ENCODE measurements at regions not wholly inside any gene's neighbourhood (a gene's known extent, or its start where the extent isn't known, plus 50 kb on each side); places are given as distances from the start of the nearest gene placed in this dataset.

DNA sequence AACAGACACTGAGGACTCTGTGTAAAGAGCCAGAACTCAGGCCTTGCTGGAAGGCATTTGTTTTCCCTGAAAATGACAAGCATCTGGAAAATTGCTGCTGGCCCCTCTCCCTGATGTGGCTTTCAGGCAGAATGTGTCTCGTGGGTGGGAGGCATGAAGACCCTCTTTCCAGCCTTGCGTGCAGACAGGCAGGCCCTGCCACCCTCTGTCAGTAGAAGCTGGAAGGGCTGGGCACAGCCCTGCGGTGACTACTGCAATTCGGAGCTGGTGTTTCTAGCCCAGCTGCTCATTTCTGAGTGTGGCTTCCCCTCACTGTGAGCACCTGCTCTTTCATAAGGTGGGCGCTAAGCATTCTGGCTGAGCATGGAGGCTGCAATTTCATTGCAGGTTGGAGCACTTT lies 349.9 kb downstream of the PTPRU start:
- TF ChIP-seq, protein P1, sequence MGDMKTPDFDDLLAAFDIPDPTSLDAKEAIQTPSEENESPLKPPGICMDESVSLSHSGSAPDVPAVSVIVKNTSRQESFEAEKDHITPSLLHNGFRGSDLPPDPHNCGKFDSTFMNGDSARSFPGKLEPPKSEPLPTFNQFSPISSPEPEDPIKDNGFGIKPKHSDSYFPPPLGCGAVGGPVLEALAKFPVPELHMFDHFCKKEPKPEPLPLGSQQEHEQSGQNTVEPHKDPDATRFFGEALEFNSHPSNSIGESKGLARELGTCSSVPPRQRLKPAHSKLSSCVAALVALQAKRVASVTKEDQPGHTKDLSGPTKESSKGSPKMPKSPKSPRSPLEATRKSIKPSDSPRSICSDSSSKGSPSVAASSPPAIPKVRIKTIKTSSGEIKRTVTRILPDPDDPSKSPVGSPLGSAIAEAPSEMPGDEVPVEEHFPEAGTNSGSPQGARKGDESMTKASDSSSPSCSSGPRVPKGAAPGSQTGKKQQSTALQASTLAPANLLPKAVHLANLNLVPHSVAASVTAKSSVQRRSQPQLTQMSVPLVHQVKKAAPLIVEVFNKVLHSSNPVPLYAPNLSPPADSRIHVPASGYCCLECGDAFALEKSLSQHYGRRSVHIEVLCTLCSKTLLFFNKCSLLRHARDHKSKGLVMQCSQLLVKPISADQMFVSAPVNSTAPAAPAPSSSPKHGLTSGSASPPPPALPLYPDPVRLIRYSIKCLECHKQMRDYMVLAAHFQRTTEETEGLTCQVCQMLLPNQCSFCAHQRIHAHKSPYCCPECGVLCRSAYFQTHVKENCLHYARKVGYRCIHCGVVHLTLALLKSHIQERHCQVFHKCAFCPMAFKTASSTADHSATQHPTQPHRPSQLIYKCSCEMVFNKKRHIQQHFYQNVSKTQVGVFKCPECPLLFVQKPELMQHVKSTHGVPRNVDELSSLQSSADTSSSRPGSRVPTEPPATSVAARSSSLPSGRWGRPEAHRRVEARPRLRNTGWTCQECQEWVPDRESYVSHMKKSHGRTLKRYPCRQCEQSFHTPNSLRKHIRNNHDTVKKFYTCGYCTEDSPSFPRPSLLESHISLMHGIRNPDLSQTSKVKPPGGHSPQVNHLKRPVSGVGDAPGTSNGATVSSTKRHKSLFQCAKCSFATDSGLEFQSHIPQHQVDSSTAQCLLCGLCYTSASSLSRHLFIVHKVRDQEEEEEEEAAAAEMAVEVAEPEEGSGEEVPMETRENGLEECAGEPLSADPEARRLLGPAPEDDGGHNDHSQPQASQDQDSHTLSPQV (IDR thresholded peaks at IDR 0.05) = no peak
- no peak for TF ChIP-seq TAF1 (IDR thresholded peaks at IDR 0.05; ENCODE audit: borderline replicate concordance, low read depth, low read length)
- TF ChIP-seq, protein P2, sequence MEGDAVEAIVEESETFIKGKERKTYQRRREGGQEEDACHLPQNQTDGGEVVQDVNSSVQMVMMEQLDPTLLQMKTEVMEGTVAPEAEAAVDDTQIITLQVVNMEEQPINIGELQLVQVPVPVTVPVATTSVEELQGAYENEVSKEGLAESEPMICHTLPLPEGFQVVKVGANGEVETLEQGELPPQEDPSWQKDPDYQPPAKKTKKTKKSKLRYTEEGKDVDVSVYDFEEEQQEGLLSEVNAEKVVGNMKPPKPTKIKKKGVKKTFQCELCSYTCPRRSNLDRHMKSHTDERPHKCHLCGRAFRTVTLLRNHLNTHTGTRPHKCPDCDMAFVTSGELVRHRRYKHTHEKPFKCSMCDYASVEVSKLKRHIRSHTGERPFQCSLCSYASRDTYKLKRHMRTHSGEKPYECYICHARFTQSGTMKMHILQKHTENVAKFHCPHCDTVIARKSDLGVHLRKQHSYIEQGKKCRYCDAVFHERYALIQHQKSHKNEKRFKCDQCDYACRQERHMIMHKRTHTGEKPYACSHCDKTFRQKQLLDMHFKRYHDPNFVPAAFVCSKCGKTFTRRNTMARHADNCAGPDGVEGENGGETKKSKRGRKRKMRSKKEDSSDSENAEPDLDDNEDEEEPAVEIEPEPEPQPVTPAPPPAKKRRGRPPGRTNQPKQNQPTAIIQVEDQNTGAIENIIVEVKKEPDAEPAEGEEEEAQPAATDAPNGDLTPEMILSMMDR (IDR thresholded peaks at IDR 0.05 in 2 of 3, conservative IDR thresholded peaks at IDR 0.05 in 1 of 3; ENCODE audit: control insufficient read depth in 2 of 3, extremely low read depth in 1 of 3, insufficient read depth in 1 of 3, low read depth in 3 of 3, low read length in 3 of 3) = no peak
- TF ChIP-seq, protein P3, sequence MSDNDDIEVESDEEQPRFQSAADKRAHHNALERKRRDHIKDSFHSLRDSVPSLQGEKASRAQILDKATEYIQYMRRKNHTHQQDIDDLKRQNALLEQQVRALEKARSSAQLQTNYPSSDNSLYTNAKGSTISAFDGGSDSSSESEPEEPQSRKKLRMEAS (IDR thresholded peaks at IDR 0.05; ENCODE audit: low read depth, low read length) = no peak
- TF ChIP-seq POLR2AphosphoS5 (IDR thresholded peaks at IDR 0.05; ENCODE audit: low read length) = no peak
- TF ChIP-seq POLR2A (IDR thresholded peaks at IDR 0.05; ENCODE audit: low read depth, low read length) = no peak
- no peak for TF ChIP-seq RB1 (IDR thresholded peaks at IDR 0.05; ENCODE audit: borderline replicate concordance)
